AG10803 (cell line): ENCODE measurements at regions not wholly inside any gene's neighbourhood (a gene's known extent, or its start where the extent isn't known, plus 50 kb on each side); places are given as distances from the start of the nearest gene placed in this dataset.

ENCODE experiments used
- DNase-seq: peaks from one replicate; pipeline ENCODE4 v3.0.0; 2010; ENCODE audit warnings: low read depth
- H3K4me3 ChIP-seq: 2 replicates; pipeline ENCODE4 v1.5.1; 2011; ENCODE audit warnings: mild to moderate bottlenecking, low read length, control low read depth
- CTCF ChIP-seq: conservative IDR thresholded peaks from 2 replicates; pipeline ENCODE4 v1.5.1; 2011; ENCODE audit warnings: mild to moderate bottlenecking, low read length, control low read depth, inconsistent platforms

- TF ChIP-seq CTCF, result no peak
- no peak overlapping the region for H3K4me3 ChIP-seq
- no peak for DNase-seq
Measured at GRCh38 chr1:212551929-212552328, 56.6 kb upstream of the ATF3 start.

GRCh38 chr1:212553676-212554075, 54.9 kb upstream of the ATF3 start:
- no peak for TF ChIP-seq CTCF
- DNase-seq, result no peak
- H3K4me3 ChIP-seq, result no peak overlapping the region

- H3K4me3 ChIP-seq, result no peak overlapping the region
- DNase-seq, result peak; percentile 4
- TF ChIP-seq CTCF, result no peak
Measured at GRCh38 chr1:212554401-212554800, 54.2 kb upstream of the ATF3 start.

- H3K4me3 ChIP-seq, result no peak overlapping the region
- TF ChIP-seq CTCF, result no peak
- DNase-seq, result no peak
Measured at GRCh38 chr1:212555426-212555825, 53.1 kb upstream of the ATF3 start.

GRCh38 chr1:212556822-212557549, 51.6 kb upstream of the ATF3 start:
- no peak for TF ChIP-seq CTCF
- H3K4me3 ChIP-seq, result no peak overlapping the region
- no peak for DNase-seq

- TF ChIP-seq CTCF, result no peak
- DNase-seq, result peak; percentile 27
- peak overlapping the region; percentile 68 for H3K4me3 ChIP-seq
Measured at GRCh38 chr1:212557739-212558692, 50.5 kb upstream of the ATF3 start.
